A549 (cell line): ENCODE measurements at regions not wholly inside any gene's neighbourhood (a gene's known extent, or its start where the extent isn't known, plus 50 kb on each side); places are given as distances from the start of the nearest gene placed in this dataset.

Source experiments
- EP300 ChIP-seq, 2 experiments: fragments of >200 bp; sonication (Bioruptor Twin); formaldehyde crosslinking; IDR thresholded peaks; 2 replicates in 1 of 2; 3 replicates in 1 of 2; pipeline ENCODE4 v1.6.1; 2016 to 2017
- KDM1A ChIP-seq: fragments of 200-600 bp; sonication (generic); IDR thresholded peaks from 2 replicates; pipeline ENCODE4 v1.6.1; 2016; ENCODE audit warnings: low read depth, mild to moderate bottlenecking
- MYC ChIP-seq: IDR thresholded peaks from 2 replicates; pipeline ENCODE4 v1.6.1; 2012; ENCODE audit warnings: mild to moderate bottlenecking, inconsistent platforms, low read length, improper control_type of control experiment, borderline replicate concordance
- NPAS2 ChIP-seq: fragments of 250-450 bp; sonication (Bioruptor Pico); IDR thresholded peaks from 2 replicates; pipeline ENCODE4 v1.8.0; 2022; ENCODE audit warnings: mild to moderate bottlenecking, moderate library complexity, borderline replicate concordance
- POLR2A ChIP-seq: IDR thresholded peaks from 2 replicates; pipeline ENCODE4 v1.6.1; 2012; ENCODE audit warnings: mild to moderate bottlenecking, low read length
- RAD21 ChIP-seq, 2 experiments: fragments of >200 bp in 1 of 2; sonication (Bioruptor Twin) in 1 of 2; formaldehyde crosslinking in 1 of 2; IDR thresholded peaks in 1 of 2; conservative IDR thresholded peaks in 1 of 2; 2 replicates in 1 of 2; 3 replicates in 1 of 2; pipeline ENCODE4 v1.6.1; 2012 to 2018; ENCODE audit warnings: inconsistent platforms in 1 of 2
- RFX5 ChIP-seq: fragments of 450-650 bp; IDR thresholded peaks from 2 replicates; pipeline ENCODE4 v1.7.1; 2014; ENCODE audit warnings: antibody characterized with exemption, mild to moderate bottlenecking, moderate library complexity
- TF ChIP-seq, protein P1 (sequence below): IDR thresholded peaks from 2 replicates; pipeline ENCODE4 v1.6.1; 2012
- TF ChIP-seq, protein P2 (sequence below): fragments of >200 bp; sonication (Bioruptor Twin); formaldehyde crosslinking; IDR thresholded peaks from 3 replicates; pipeline ENCODE4 v1.5.1; 2016
- TF ChIP-seq, protein P3 (sequence below): fragments of >200 bp; sonication (Bioruptor Twin); formaldehyde crosslinking; IDR thresholded peaks from 3 replicates; pipeline ENCODE4 v1.6.1; 2016

GRCh38 chr1:117809764-117810163 lies 119.7 kb downstream of the GDAP2 start:
- no peak for TF ChIP-seq RFX5
- TF ChIP-seq, protein P1, sequence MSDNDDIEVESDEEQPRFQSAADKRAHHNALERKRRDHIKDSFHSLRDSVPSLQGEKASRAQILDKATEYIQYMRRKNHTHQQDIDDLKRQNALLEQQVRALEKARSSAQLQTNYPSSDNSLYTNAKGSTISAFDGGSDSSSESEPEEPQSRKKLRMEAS = no peak
- TF ChIP-seq, protein P2, sequence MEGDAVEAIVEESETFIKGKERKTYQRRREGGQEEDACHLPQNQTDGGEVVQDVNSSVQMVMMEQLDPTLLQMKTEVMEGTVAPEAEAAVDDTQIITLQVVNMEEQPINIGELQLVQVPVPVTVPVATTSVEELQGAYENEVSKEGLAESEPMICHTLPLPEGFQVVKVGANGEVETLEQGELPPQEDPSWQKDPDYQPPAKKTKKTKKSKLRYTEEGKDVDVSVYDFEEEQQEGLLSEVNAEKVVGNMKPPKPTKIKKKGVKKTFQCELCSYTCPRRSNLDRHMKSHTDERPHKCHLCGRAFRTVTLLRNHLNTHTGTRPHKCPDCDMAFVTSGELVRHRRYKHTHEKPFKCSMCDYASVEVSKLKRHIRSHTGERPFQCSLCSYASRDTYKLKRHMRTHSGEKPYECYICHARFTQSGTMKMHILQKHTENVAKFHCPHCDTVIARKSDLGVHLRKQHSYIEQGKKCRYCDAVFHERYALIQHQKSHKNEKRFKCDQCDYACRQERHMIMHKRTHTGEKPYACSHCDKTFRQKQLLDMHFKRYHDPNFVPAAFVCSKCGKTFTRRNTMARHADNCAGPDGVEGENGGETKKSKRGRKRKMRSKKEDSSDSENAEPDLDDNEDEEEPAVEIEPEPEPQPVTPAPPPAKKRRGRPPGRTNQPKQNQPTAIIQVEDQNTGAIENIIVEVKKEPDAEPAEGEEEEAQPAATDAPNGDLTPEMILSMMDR = no peak
- TF ChIP-seq NPAS2 = no peak
- no peak for TF ChIP-seq POLR2A
- no peak for TF ChIP-seq MYC
- TF ChIP-seq, protein P3, sequence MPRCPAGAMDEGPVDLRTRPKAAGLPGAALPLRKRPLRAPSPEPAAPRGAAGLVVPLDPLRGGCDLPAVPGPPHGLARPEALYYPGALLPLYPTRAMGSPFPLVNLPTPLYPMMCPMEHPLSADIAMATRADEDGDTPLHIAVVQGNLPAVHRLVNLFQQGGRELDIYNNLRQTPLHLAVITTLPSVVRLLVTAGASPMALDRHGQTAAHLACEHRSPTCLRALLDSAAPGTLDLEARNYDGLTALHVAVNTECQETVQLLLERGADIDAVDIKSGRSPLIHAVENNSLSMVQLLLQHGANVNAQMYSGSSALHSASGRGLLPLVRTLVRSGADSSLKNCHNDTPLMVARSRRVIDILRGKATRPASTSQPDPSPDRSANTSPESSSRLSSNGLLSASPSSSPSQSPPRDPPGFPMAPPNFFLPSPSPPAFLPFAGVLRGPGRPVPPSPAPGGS = no peak
- TF ChIP-seq EP300 (IDR thresholded peaks at IDR 0.05) = no peak
- TF ChIP-seq RAD21 (conservative IDR thresholded peaks at IDR 0.05 in 1 of 2, IDR thresholded peaks at IDR 0.05 in 1 of 2) = no peak
- no peak for TF ChIP-seq KDM1A
